Keratinocyte (primary cell): ENCODE measurements at regions not wholly inside any gene's neighbourhood (a gene's known extent, or its start where the extent isn't known, plus 50 kb on each side); places are given as distances from the start of the nearest gene placed in this dataset.

Experiments
- DNase-seq: peaks from one replicate; pipeline ENCODE4 v3.0.0-alpha.2; 2011; ENCODE audit warnings: low read depth, missing footprints, low spot score
- FAIRE-seq: peaks from 2 replicates; lab custom pipeline; 2011; peaks lifted over from hg19 to GRCh38; lab: Jason Lieb, UNC
- H2AFZ ChIP-seq: 2 replicates; pipeline ENCODE4 v1.6.0; 2012; ENCODE audit warnings: low read length, control low read depth, inconsistent platforms; ENCODE audit not compliant: control insufficient read depth
- H3K27ac ChIP-seq: 2 replicates; pipeline ENCODE4 v1.5.1; 2011; ENCODE audit warnings: low read length; ENCODE audit not compliant: control insufficient read depth, insufficient read depth
- H3K27me3 ChIP-seq: 3 replicates; pipeline ENCODE4 v1.6.0; 2011; ENCODE audit warnings: low read length; ENCODE audit not compliant: control insufficient read depth, insufficient read depth; ENCODE audit errors: extremely low read depth
- H3K36me3 ChIP-seq, 2 experiments: 2 replicates in 1 of 2; 3 replicates in 1 of 2; pipeline ENCODE4 v1.5.1; 2011; ENCODE audit warnings: low read length in 2 of 2, mild to moderate bottlenecking in 1 of 2; ENCODE audit not compliant: control insufficient read depth in 2 of 2, insufficient read depth in 2 of 2; ENCODE audit errors: extremely low read depth in 1 of 2
- H3K4me1 ChIP-seq: 3 replicates; pipeline ENCODE4 v1.5.1; 2011; ENCODE audit warnings: low read length; ENCODE audit not compliant: control insufficient read depth, insufficient read depth; ENCODE audit errors: extremely low read depth
- H3K4me2 ChIP-seq: 3 replicates; pipeline ENCODE4 v1.6.0; 2011; ENCODE audit warnings: low read depth, low read length; ENCODE audit not compliant: control insufficient read depth, insufficient read depth; ENCODE audit errors: extremely low read depth
- H3K4me3 ChIP-seq, 3 experiments: fragments of 200-600 bp in 1 of 3; sonication (generic) in 1 of 3; 2 replicates in 2 of 3; 3 replicates in 1 of 3; pipeline ENCODE4 v1.5.1; 2011 to 2016; ENCODE audit warnings: low read length in 3 of 3, mild to moderate bottlenecking in 3 of 3, control low read depth in 2 of 3, inconsistent platforms in 1 of 3, low read depth in 1 of 3, mixed read lengths in 1 of 3, mixed run types in 1 of 3, moderate library complexity in 1 of 3; ENCODE audit not compliant: control insufficient read depth in 2 of 3, insufficient read depth in 2 of 3; ENCODE audit errors: extremely low read depth in 1 of 3
- H3K79me2 ChIP-seq: 2 replicates; pipeline ENCODE4 v1.6.0; 2012; ENCODE audit warnings: low read length; ENCODE audit not compliant: control insufficient read depth, insufficient read depth
- H3K9ac ChIP-seq: 3 replicates; pipeline ENCODE4 v1.6.0; 2011; ENCODE audit warnings: low read length; ENCODE audit not compliant: control insufficient read depth, insufficient read depth; ENCODE audit errors: extremely low read depth
- H3K9me1 ChIP-seq: 3 replicates; pipeline ENCODE4 v1.6.0; 2011; ENCODE audit warnings: low read length; ENCODE audit not compliant: control insufficient read depth, insufficient read depth; ENCODE audit errors: extremely low read depth
- H3K9me3 ChIP-seq: 2 replicates; pipeline ENCODE4 v1.5.1; 2012; ENCODE audit warnings: low read depth, low read length; ENCODE audit not compliant: control insufficient read depth
- H4K20me1 ChIP-seq: 3 replicates; pipeline ENCODE4 v1.6.0; 2011; ENCODE audit warnings: low read length; ENCODE audit not compliant: control insufficient read depth, insufficient read depth; ENCODE audit errors: extremely low read depth
- CTCF ChIP-seq, 3 experiments: IDR thresholded peaks in 1 of 3; conservative IDR thresholded peaks in 1 of 3; optimal IDR thresholded peaks in 1 of 3; 2 replicates in 2 of 3; 3 replicates in 1 of 3; pipeline versions ENCODE3 to v1.5.1; 2011; ENCODE audit warnings: low read length in 3 of 3, mild to moderate bottlenecking in 3 of 3, moderate library complexity in 2 of 3, control low read depth in 1 of 3, inconsistent platforms in 1 of 3; ENCODE audit not compliant: insufficient read depth in 2 of 3; ENCODE audit errors: extremely low read depth in 1 of 3
- EZH2 ChIP-seq: IDR thresholded peaks from one replicate; pipeline ENCODE4 v1.6.1; 2012; ENCODE audit warnings: inconsistent platforms, mild to moderate bottlenecking, low read length, moderate library complexity
- dilution Hi-C: fragments of 300-500 bp; cut with MboI; formaldehyde crosslinking; loops from one replicate; pipeline ENCODE4 v1.7.0; 2020; ENCODE audit warnings: low sequenced_read_pairs; ENCODE audit not compliant: extremely low pct_ligation_motif_present

DNA sequence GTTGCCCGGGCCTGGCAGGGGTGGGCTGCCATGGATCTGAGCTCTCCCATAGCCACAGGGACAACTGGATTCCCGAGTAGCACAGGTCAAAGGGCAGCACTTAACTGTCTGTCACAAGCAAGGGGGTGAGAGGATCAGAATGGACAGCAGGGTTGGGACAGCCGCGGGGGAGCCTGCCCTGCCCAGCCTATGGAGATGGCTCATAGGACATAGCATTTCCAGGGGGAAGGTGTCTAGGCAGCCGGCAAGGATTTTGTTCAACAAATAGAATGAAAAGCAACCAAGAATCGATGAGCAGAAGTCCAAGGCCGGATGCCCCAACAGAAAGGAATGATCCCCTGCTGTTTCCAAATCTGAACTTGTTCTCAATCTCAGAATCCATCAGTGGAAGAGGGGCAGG, 92.9 kb downstream of the RPS6KA4 start:
- Histone ChIP-seq H3K4me3 (no peak overlapping the region), H3K9me1 (no peaks in the 10 kb centered on the region), H3K27ac (no peak overlapping the region), H2AFZ (no peak overlapping the region), H3K36me3 (no peaks in the 10 kb centered on the region), H3K9me3 (no peaks in the 10 kb centered on the region), H4K20me1 (no peaks in the 10 kb centered on the region), H3K9ac (no peak overlapping the region), H3K4me1 (peaks cover 13% of the 10 kb centered on the region), H3K27me3 (peaks cover 5% of the 10 kb centered on the region), H3K79me2 (no peaks in the 10 kb centered on the region), H3K4me2 (no peak overlapping the region)
- no peak for TF ChIP-seq CTCF (optimal IDR thresholded peaks at IDR 0.05 in 1 of 3, IDR thresholded peaks at IDR 0.05 in 1 of 3, conservative IDR thresholded peaks at IDR 0.05 in 1 of 3; ENCODE audit: extremely low read depth in 1 of 3, insufficient read depth in 2 of 3, low read length in 3 of 3)
- TF ChIP-seq EZH2, result no peak
- dilution Hi-C loops, result no loop called here
- DNase-seq, result no peak
- no peak for FAIRE-seq

- no peaks in the 10 kb centered on the region for H3K9me1 ChIP-seq
- H2AFZ ChIP-seq, result no peak overlapping the region
- no peaks in the 10 kb centered on the region for H3K79me2 ChIP-seq
- no peak overlapping the region for H3K4me3 ChIP-seq
- TF ChIP-seq CTCF (optimal IDR thresholded peaks at IDR 0.05 in 1 of 3, IDR thresholded peaks at IDR 0.05 in 1 of 3, conservative IDR thresholded peaks at IDR 0.05 in 1 of 3; ENCODE audit: extremely low read depth in 1 of 3, insufficient read depth in 2 of 3, low read length in 3 of 3) (no peak), EZH2 (no peak)
- H4K20me1 ChIP-seq, result no peaks in the 10 kb centered on the region
- H3K9me3 ChIP-seq, result no peaks in the 10 kb centered on the region
- peaks cover 5% of the 10 kb centered on the region for H3K27me3 ChIP-seq
- H3K4me2 ChIP-seq, result no peak overlapping the region
- H3K27ac ChIP-seq, result no peak overlapping the region
- dilution Hi-C loops, result no loop called here
- H3K9ac ChIP-seq, result no peak overlapping the region
- peaks cover 10% of the 10 kb centered on the region for H3K4me1 ChIP-seq
- H3K36me3 ChIP-seq, result no peaks in the 10 kb centered on the region
- FAIRE-seq (no peak), DNase-seq (no peak)
Observed at GRCh38 chr11:64453466-64453865, 94.5 kb downstream of the RPS6KA4 start.
